ENCODE measurements at regions not wholly inside any gene's neighbourhood (a gene's known extent, or its start where the extent isn't known, plus 50 kb on each side); places are given as distances from the start of the nearest gene placed in this dataset.

DNA sequence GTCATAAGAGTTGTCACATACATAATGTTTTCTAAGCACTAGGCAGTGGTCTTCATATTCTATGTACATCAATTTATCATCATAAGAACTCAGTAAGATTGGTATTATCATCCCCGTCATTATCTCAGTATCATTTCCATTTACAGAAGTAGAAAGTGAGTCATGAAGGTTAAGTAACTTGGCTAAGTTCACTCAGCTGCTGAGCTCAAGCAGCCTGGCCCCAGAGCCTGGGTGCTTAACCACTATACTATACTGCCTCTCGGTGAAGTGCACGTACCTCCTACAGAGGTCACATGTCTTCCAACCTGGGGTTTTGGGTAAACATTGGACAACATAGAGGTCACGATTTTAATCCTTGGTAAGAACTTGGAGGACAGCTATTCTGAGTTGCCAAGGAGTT is 161.5 kb upstream of the GATB start:
- DNase-seq, result no peak

- no peak for DNase-seq
Observed at GRCh38 chr4:151921811-151922210, 161.0 kb upstream of the GATB start.

- DNase-seq, result no peak
Observed at GRCh38 chr4:151921386-151921785, 160.6 kb upstream of the GATB start.

- DNase-seq, result no peak
Observed at GRCh38 chr4:151917145-151917734, 156.4 kb upstream of the GATB start.

DNA sequence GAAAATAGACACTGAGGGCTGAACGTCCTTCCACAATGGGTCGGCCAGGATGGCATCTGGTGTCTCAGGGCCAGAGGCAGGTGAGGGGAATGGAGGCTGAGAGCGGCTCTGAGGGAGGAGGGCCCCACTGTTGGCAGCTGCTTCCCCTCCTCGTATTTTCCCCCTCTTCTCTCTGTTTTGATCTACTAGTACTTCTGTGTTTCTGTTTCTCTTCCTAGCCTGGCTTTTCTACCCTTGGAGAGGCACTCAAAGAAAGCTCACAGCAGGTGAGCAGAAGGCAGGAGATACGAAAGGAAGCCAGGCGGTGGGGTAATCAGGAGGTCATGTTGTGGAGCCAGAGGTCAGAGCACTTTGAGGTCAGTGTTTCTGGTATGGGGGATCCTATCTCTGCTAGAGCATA is 151.8 kb upstream of the GATB start:
- no peak for DNase-seq

DNA sequence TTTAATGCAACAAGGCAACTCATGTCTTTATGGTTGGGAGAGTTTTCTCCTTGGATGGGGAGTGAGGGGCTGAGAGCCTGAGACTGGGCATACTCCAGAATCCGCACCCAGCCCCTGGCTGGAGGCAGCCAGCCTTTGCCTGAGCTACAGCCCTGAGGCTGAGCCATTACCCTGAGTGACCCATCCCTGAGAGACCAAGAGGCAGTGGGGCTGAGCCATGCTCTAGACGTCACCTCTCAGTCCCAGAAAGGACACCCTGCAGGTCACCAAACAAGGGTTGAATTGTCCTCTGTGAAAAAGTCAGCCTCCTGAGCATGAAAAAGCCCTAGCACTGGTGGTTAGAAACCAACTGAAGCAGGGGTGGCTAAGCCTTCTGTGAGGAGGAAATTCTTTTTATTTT is 151.2 kb upstream of the GATB start:
- DNase-seq, result no peak

GRCh38 chr4:151908734-151909497 is 148.1 kb upstream of the GATB start:
- DNase-seq, result no peak

- DNase-seq, result no peak
Observed at GRCh38 chr4:151908201-151908600, 147.4 kb upstream of the GATB start.

GRCh38 chr4:151906438-151906837 is 145.6 kb upstream of the GATB start:
- no peak for DNase-seq

DNA sequence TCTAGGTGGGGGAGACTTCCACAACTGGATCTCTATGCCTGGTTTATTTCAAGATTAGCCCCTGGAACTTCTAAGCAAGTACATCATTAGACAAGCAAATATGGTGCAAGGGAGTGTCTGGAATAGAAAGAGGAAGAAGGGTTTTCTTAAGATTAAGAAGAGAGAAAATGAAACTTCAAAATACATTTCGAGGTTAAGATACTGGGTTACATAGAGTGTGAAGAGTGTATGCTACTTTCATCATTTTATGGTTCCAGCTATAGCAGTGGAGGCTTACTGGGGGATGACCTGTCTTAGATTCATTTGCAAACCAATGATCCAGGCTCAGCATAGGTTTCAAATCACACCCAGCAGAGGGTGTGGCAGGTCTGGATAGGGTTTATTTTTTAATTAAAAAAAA is 144.4 kb upstream of the GATB start:
- no peak for DNase-seq

DNA sequence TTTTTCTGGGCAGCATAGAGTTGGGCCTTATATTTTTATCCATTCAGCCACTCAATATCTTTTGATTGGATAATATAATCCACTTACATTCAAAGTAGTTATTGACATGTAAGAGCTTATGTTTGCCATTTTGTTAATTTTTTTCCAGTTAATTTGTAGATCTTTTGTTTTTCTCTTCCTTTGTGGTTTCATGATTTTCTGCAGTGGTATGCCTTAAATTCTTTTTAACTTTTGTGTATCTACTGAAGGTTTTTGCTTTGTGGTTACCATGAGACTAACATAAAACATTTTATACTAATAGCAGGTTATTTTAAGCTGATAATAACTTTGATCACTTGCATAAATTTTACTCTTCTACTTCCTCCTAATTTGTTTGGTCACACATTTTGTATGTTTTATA is 140.8 kb upstream of the GATB start:
- DNase-seq, result no peak

- DNase-seq, result no peak
Observed at GRCh38 chr4:151896880-151897279, 136.1 kb upstream of the GATB start.

- DNase-seq, result no peak
Observed at GRCh38 chr4:151895671-151896070, 134.9 kb upstream of the GATB start.

GRCh38 chr4:151894246-151894645 is 133.4 kb upstream of the GATB start:
- no peak for DNase-seq

GRCh38 chr4:151888367-151888866 is 127.6 kb upstream of the GATB start:
- no peak for DNase-seq

- no peak for DNase-seq
Observed at GRCh38 chr4:151887816-151888180, 127.0 kb upstream of the GATB start.

DNA sequence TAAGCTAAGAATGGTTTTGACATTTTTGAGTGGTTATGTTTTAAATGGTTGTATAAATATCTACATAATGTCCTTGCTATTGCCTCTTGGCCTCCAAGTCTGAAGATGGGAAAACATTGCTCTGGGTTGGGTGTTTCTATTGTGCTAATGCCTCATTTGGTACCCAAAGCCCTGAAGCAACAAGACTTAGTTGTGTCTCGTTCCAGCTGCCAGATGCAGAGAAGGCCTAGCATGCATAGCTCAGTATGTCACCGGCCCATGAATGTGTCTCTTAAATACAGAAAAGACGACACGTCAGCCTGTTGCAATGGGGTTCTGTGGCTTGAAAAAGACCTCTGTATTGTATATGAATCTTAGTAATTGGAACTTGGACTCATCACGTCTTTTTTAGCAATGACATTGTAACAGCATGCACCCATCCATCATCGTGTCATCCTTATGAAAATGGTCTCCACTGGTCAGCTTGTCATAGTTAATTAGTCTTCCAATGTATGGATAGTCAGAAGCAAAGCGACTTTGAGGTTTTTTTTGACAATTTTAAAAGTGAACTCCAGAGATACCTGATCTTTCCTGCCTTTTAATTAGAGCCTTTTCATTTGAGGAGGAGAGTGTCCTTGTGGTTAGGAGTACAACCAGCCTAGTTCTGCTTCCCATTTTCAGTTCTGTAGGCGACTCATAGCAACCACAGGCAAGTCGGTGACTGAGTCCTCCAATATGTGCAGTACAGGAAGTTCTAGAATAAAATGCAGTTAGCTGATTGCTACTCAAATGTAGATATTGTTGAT is 126.4 kb upstream of the GATB start:
- no peak for DNase-seq

- no peak for DNase-seq
Observed at GRCh38 chr4:151885123-151885522, 124.3 kb upstream of the GATB start.

DNA sequence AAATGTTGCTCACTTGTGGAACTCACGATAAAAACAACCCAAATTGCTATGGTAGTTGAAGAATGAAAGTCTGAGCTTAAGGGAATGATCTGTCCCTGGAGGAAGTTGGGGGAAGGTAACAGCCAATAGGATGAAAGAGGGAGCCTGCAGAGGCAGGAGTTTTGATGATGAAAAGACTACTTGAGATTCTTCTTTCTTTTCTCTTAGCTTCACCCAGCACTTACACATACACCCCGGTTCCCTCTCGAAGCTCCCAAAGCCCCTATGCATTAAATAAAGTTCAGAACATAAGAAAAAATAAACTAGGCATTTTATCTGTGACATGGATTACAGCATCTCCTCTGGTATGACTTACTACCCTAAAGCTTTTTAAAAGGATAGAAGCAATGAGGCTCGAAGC is 122.9 kb upstream of the GATB start:
- no peak for DNase-seq

DNA sequence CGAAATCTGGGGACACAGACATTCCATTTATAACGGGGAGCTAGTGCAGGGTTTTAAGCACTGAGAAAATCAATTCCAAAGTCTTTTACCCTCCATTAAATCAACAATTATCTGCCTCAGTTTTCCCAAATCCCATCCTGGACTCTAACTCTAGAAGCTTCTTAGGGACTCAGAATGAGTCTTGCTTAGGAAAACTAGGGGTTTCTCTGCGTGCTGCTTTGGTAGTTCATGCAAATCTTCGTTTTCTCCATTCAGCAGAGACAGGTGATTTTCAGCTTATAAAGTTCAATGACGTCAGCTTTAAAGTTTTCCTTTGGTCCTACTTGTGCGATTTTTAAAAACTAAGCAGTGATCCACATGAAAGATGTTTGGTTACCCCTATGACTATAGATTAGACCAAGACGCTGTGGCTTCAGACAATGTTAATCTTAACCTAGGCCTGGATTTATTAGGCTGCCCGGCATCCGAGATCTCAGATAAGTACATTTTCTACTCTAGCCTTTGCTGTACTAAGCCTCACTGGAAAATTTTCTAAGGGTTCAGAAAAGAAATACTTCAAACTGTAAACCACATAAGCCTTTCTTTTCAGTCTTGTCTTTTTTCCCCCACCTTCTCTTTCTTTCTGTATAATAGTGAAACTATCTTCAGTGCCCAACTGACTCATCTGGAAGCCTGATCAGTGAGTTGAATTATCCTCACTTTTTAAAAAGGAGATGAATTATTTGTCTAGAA is 121.4 kb upstream of the GATB start:
- no peak for DNase-seq

DNA sequence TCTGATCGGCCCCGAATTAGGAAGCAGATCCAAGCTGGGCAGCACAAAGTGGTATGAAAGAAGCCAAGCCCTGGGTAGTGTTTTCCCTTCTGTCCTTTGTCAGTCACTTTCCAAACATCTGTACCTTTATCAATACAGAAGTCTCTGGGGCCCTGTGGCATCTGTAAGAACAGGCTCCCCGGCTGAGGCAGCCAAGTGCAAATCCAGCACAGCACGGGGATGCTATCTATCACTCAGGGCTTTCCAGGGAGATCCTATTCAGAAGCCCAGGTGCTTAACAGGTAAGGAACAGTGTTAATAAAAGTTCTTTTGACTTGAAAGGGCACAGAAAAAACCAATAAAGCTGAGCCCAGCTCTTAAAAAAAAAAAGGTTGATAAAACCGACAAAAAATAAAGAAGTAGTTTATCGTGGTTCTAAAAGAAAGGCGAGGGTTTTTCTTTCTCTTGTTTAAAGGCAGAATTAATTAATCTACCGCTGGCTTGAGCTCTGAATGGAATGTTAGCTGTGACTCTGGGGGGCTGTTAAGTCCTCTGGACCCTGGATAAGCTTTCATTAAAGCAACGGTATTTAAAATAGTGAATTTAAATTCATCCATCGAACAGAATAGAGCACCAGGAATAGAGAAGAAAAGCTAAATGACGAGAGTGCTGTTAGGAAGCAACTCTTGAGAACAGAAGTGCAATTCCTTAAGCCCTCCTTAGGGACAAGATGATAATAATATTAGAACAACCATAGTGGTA is 119.1 kb upstream of the GATB start:
- DNase-seq, result no peak

DNA sequence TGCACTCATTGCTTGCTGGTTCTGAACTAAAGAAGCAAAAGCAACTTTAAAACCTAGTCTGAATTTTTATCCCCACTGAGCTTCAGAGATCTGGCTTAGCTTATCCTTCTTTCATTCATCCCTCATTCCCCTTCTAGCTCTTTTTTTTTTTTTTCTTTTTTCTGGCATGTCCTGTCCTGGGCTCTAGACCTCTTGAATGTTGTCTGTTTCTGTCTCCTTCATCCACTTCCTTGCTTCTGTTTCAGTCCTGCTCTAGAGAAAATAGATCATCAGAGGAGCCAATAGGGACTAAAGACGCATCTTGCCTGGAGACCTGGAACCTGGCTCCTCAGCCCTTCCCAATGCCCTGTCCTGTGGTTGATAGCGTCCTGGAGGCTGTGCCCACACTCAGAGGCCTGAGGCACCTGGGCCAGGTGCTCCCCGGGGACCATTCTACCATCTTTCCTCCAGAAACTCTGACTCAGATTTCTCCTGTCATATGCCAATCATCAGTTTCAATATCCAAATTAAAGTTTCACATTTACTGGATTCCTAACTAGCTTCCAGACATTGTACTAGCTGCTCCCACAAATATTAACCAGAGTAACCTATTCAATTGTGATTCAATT is 115.7 kb upstream of the GATB start:
- DNase-seq, result no peak
